ENCODE measurements at regions not wholly inside any gene's neighbourhood (a gene's known extent, or its start where the extent isn't known, plus 50 kb on each side); places are given as distances from the start of the nearest gene placed in this dataset.

DNA sequence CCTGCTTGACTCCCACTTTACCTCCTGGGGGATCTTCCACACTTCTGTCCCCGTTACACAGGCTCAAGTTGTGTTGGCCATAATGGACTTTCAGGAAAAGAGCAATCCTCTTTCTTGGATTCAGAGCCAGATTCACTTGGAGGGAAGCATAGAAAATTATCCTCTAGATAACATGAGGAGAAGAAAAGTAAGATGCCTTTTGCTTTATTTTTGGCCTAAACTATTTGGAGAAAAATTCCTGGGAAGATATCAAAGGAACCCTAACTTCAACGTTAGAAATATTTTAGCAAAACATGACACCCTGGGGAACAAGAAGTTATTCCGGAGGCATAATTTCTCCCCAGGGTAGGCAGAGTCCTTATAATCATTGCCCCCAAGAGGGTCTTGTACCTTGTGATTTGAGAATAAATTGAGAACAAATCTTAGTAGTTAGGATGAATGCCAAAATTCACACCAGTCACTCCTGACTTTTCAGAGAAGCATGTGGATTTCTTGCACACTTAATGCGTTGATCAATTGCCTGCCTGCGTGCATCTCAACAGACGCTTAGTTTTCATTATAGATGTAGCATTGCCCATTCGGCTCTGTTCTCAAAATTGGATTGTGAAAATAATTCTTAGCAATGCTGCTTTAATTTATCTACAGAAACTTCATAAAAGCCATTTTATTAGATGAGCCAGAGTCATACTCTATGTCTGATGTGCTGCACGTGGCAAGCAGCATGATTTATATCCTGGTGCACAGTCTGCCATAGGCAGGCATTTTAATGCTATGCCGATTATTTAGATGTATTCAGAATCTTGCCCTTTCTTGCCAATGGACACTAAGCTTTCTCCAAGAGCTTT, 224.4 kb downstream of the C7orf25 start:
- Mint-ChIP-seq H3K27ac (no peak overlapping the region), H3K9me3 (no peaks in the 10 kb centered on the region), H3K36me3 (ENCODE audit: low read depth) (no peaks in the 10 kb centered on the region), H3K27me3 (ENCODE audit: low read depth) (peaks cover 9% of the 10 kb centered on the region), H3K4me3 (no peak overlapping the region), H3K4me1 (ENCODE audit: low read depth) (no peaks in the 10 kb centered on the region)
- CTCF ChIA-PET: no interaction called here
- no peak for DNase-seq
- intact Hi-C loops (cut with micrococcal nuclease): no loop called here

DNA sequence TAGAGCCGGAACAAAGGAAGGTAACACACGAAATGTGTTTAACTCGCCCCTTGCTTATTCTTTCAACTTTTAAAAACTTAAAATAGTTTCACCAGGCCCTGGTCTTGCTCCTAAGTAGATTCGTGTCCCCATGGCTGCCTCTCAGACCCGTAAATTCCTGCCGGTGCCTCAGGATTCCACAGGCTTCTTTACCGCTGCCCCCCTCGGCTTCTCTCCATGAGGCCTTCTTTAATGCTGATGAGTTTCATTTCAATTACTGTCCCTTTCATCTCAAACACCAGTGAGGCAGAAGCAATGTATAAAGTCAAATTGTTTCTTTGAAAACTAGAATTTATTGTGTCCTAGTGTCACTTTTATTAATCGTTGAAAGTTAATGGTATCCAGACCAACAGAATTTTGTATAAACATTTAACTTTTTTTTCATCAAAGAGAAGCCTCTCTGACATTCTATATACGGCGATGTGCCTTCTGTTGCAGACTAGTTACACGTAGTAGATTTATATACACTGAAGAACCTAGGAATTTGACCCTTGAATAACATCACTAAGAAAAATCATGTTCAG, 225.2 kb downstream of the C7orf25 start:
- CTCF ChIA-PET: no interaction called here
- no peak overlapping the region for H3K27ac Mint-ChIP-seq
- no peaks in the 10 kb centered on the region for H3K36me3 Mint-ChIP-seq (ENCODE audit: low read depth)
- no peaks in the 10 kb centered on the region for H3K4me1 Mint-ChIP-seq (ENCODE audit: low read depth)
- no peak overlapping the region for H3K4me3 Mint-ChIP-seq
- DNase-seq: no peak
- intact Hi-C loops (cut with micrococcal nuclease): no loop called here
- no peaks in the 10 kb centered on the region for H3K9me3 Mint-ChIP-seq
- peaks cover 9% of the 10 kb centered on the region for H3K27me3 Mint-ChIP-seq (ENCODE audit: low read depth)

GRCh38 chr7:42685911-42686310, 226.0 kb downstream of the C7orf25 start:
- no peak overlapping the region for H3K27ac Mint-ChIP-seq
- intact Hi-C loops (cut with micrococcal nuclease): no loop called here
- H3K4me3 Mint-ChIP-seq: no peak overlapping the region
- no peaks in the 10 kb centered on the region for H3K4me1 Mint-ChIP-seq (ENCODE audit: low read depth)
- no peaks in the 10 kb centered on the region for H3K36me3 Mint-ChIP-seq (ENCODE audit: low read depth)
- CTCF ChIA-PET: no interaction called here
- H3K9me3 Mint-ChIP-seq: no peaks in the 10 kb centered on the region
- no peak for DNase-seq
- H3K27me3 Mint-ChIP-seq (ENCODE audit: low read depth): peaks cover 9% of the 10 kb centered on the region

DNA sequence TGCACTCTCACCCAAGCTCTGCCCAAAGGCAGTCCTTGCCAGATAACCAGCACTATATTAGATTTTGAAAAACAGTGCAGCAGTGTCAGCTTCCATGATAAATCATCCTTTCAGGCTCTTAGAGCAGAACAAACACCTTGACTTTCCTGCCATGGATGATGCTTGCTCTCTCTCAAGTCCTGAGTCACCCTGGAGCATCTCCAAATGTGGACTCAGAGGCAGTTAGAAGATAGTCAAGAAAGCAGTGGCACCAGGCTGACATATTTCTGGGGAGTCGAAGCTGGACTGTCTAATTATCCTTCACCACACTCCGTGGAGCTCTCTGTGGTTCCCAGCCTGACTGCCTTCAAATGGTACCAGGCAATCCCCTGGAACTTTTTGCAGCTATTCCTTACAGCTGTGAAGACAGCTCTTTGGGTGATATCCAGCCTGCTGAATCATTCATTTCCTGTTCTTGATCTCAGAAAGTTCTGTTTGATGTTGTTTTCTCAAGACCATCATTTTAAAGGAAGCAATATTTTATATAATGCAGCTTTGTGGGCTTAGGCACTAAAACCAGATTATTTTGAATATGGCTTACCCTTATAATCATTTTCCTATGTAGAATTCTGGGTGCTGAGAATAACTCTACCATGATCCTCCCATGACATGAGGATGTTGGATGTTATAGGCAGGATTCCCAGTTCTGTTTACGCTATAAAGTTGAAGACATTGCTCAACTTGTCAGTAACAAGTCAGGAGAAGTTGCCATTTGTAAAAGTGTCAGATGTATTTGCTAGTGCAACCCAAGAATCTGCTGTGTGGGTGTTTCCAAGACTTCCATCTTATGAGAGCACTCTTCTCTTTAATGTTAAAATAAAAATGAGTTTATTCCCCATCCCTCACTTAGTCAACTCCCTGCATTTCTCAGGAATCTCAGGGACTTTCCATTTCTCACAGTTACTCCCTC, 233.8 kb downstream of the C7orf25 start:
- no peaks in the 10 kb centered on the region for H3K4me1 Mint-ChIP-seq (ENCODE audit: low read depth)
- intact Hi-C loops (cut with micrococcal nuclease): no loop called here
- H3K9me3 Mint-ChIP-seq: peaks cover 4% of the 10 kb centered on the region
- H3K4me3 Mint-ChIP-seq: no peak overlapping the region
- H3K36me3 Mint-ChIP-seq (ENCODE audit: low read depth): no peaks in the 10 kb centered on the region
- peaks cover 3% of the 10 kb centered on the region for H3K27me3 Mint-ChIP-seq (ENCODE audit: low read depth)
- DNase-seq: no peak
- CTCF ChIA-PET: interaction anchor here (0.6 kb wide), 2 partner anchors 15 to 952 kb away, joined by 3 read pairs; no protein-coding TSS in a partner anchor
- H3K27ac Mint-ChIP-seq: no peak overlapping the region

- no peak overlapping the region for H3K27ac Mint-ChIP-seq
- no peaks in the 10 kb centered on the region for H3K36me3 Mint-ChIP-seq (ENCODE audit: low read depth)
- DNase-seq: no peak
- peaks cover 4% of the 10 kb centered on the region for H3K4me1 Mint-ChIP-seq (ENCODE audit: low read depth)
- no peak overlapping the region for H3K4me3 Mint-ChIP-seq
- intact Hi-C loops (cut with micrococcal nuclease): no loop called here
- peaks cover 2% of the 10 kb centered on the region for H3K9me3 Mint-ChIP-seq
- H3K27me3 Mint-ChIP-seq (ENCODE audit: low read depth): peaks cover 5% of the 10 kb centered on the region
- CTCF ChIA-PET: interaction anchor here (0.6 kb wide), 1 partner anchor 368 kb away, joined by 3 read pairs; no protein-coding TSS in a partner anchor
These were observed 237.3 kb downstream of the C7orf25 start for GRCh38 chr7:42674541-42674940.

GRCh38 chr7:42673951-42674350, 237.9 kb downstream of the C7orf25 start:
- H3K36me3 Mint-ChIP-seq (ENCODE audit: low read depth): no peaks in the 10 kb centered on the region
- intact Hi-C loops (cut with micrococcal nuclease): no loop called here
- H3K4me3 Mint-ChIP-seq: no peak overlapping the region
- H3K27ac Mint-ChIP-seq: no peak overlapping the region
- no peak for DNase-seq
- CTCF ChIA-PET: interaction anchor here (0.6 to 1.6 kb wide), 2 partner anchors 367 to 696 kb away, joined by 3 read pairs; no protein-coding TSS in a partner anchor
- peaks cover 4% of the 10 kb centered on the region for H3K27me3 Mint-ChIP-seq (ENCODE audit: low read depth)
- H3K4me1 Mint-ChIP-seq (ENCODE audit: low read depth): peaks cover 4% of the 10 kb centered on the region
- H3K9me3 Mint-ChIP-seq: peaks cover 1% of the 10 kb centered on the region

- Mint-ChIP-seq H3K36me3 (ENCODE audit: low read depth) (no peaks in the 10 kb centered on the region), H3K27me3 (ENCODE audit: low read depth) (peaks cover 3% of the 10 kb centered on the region), H3K4me1 (ENCODE audit: low read depth) (peaks cover 4% of the 10 kb centered on the region), H3K4me3 (no peak overlapping the region), H3K9me3 (peaks cover 2% of the 10 kb centered on the region), H3K27ac (no peak overlapping the region)
- no peak for DNase-seq
- intact Hi-C loops (cut with micrococcal nuclease): no loop called here
- CTCF ChIA-PET: interaction anchor here (1.6 kb wide), 1 partner anchor 694 kb away, joined by 3 read pairs; no protein-coding TSS in a partner anchor
These were observed 239.4 kb downstream of the C7orf25 start for GRCh38 chr7:42672339-42672999.

DNA sequence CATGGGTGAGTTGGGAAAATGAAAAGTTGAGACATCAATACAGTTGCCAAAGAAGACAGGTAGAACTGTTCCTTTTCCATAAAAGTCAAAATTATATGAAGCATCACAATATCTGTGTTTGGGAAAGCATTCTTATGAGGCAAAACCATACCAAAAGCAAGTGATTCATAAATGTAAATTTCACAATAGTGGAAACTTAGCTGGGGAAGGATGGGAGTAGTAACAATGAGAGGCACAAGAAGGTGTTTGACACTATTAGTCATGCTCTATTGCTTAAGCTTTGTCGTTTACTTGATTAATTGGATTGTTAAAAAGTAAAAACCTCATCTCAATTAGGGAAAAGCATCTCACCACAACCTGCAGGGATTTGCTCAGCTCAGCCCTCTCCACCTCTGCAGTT, 240.2 kb downstream of the C7orf25 start:
- Mint-ChIP-seq H3K27me3 (ENCODE audit: low read depth) (peaks cover 3% of the 10 kb centered on the region), H3K9me3 (peaks cover 8% of the 10 kb centered on the region), H3K27ac (no peak overlapping the region), H3K4me3 (no peak overlapping the region), H3K4me1 (ENCODE audit: low read depth) (peaks cover 4% of the 10 kb centered on the region), H3K36me3 (ENCODE audit: low read depth) (no peaks in the 10 kb centered on the region)
- intact Hi-C loops (cut with micrococcal nuclease): no loop called here
- DNase-seq: no peak
- CTCF ChIA-PET: no interaction called here

- no peak for DNase-seq
- peaks cover 12% of the 10 kb centered on the region for H3K9me3 Mint-ChIP-seq
- no peak overlapping the region for H3K27ac Mint-ChIP-seq
- CTCF ChIA-PET: no interaction called here
- H3K4me3 Mint-ChIP-seq: no peak overlapping the region
- intact Hi-C loops (cut with micrococcal nuclease): no loop called here
- H3K27me3 Mint-ChIP-seq (ENCODE audit: low read depth): no peaks in the 10 kb centered on the region
- H3K36me3 Mint-ChIP-seq (ENCODE audit: low read depth): no peaks in the 10 kb centered on the region
- H3K4me1 Mint-ChIP-seq (ENCODE audit: low read depth): peaks cover 2% of the 10 kb centered on the region
These were observed 244.9 kb downstream of the C7orf25 start for GRCh38 chr7:42666994-42667393.

GRCh38 chr7:42662862-42663261, 249.0 kb downstream of the C7orf25 start:
- CTCF ChIA-PET: no interaction called here
- H3K4me3 Mint-ChIP-seq: no peak overlapping the region
- DNase-seq: no peak
- H3K27me3 Mint-ChIP-seq (ENCODE audit: low read depth): no peaks in the 10 kb centered on the region
- no peak overlapping the region for H3K27ac Mint-ChIP-seq
- peaks cover 12% of the 10 kb centered on the region for H3K9me3 Mint-ChIP-seq
- no peaks in the 10 kb centered on the region for H3K4me1 Mint-ChIP-seq (ENCODE audit: low read depth)
- intact Hi-C loops (cut with micrococcal nuclease): no loop called here
- no peaks in the 10 kb centered on the region for H3K36me3 Mint-ChIP-seq (ENCODE audit: low read depth)

GRCh38 chr7:42661312-42661711, 250.6 kb downstream of the C7orf25 start:
- intact Hi-C loops (cut with micrococcal nuclease): no loop called here
- DNase-seq: no peak
- H3K36me3 Mint-ChIP-seq (ENCODE audit: low read depth): no peaks in the 10 kb centered on the region
- CTCF ChIA-PET: no interaction called here
- H3K4me1 Mint-ChIP-seq (ENCODE audit: low read depth): no peaks in the 10 kb centered on the region
- peaks cover 2% of the 10 kb centered on the region for H3K9me3 Mint-ChIP-seq
- no peak overlapping the region for H3K4me3 Mint-ChIP-seq
- no peaks in the 10 kb centered on the region for H3K27me3 Mint-ChIP-seq (ENCODE audit: low read depth)
- H3K27ac Mint-ChIP-seq: no peak overlapping the region

DNA sequence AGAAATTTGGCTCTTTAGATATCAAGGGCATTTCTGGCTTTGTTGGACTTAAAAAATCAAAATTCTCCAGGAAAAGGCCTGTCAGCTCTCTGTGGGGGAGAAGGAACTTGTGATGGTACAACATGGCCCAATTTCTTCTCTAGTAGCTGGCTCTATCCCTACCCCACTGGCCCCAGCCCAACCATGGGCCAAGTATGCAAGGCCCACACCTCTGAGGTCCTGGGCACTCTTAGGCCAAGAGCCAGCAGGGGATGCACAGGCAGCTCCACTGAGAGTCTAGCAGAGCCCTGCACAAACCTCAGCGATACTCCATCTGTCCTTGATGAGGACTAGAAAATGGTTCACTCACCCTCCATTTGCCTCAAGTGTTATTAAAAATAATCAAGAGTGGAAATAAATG, 261.2 kb downstream of the C7orf25 start:
- H3K9me3 Mint-ChIP-seq: peaks cover 5% of the 10 kb centered on the region
- DNase-seq: no peak
- CTCF ChIA-PET: no interaction called here
- intact Hi-C loops (cut with micrococcal nuclease): no loop called here
- H3K4me3 Mint-ChIP-seq: no peak overlapping the region
- no peaks in the 10 kb centered on the region for H3K4me1 Mint-ChIP-seq (ENCODE audit: low read depth)
- no peaks in the 10 kb centered on the region for H3K36me3 Mint-ChIP-seq (ENCODE audit: low read depth)
- peaks cover 3% of the 10 kb centered on the region for H3K27me3 Mint-ChIP-seq (ENCODE audit: low read depth)
- no peak overlapping the region for H3K27ac Mint-ChIP-seq
